Bronchial epithelial cell (primary cell): ENCODE measurements at regions not wholly inside any gene's neighbourhood (a gene's known extent, or its start where the extent isn't known, plus 50 kb on each side); places are given as distances from the start of the nearest gene placed in this dataset.

Experiments
- DNase-seq: peaks from one replicate; pipeline ENCODE4 v3.0.0-alpha.2; 2010; ENCODE audit warnings: low read depth
- FAIRE-seq: peaks from 2 replicates; lab custom pipeline; 2011; peaks lifted over from hg19 to GRCh38; lab: Jason Lieb, UNC
- H3K27me3 ChIP-seq: 2 replicates; pipeline ENCODE4 v1.5.1; 2011; ENCODE audit warnings: low read length; ENCODE audit not compliant: control insufficient read depth, insufficient read depth
- H3K36me3 ChIP-seq: 2 replicates; pipeline ENCODE4 v1.5.1; 2011; ENCODE audit warnings: low read length; ENCODE audit not compliant: control insufficient read depth, insufficient read depth
- H3K4me3 ChIP-seq: 2 replicates; pipeline ENCODE4 v1.5.1; 2011; ENCODE audit warnings: mild to moderate bottlenecking, low read depth, low read length, control low read depth
- TF ChIP-seq, protein P1 (sequence below): IDR thresholded peaks from 2 replicates; pipeline ENCODE4 v1.5.1; 2011; ENCODE audit warnings: mild to moderate bottlenecking, moderate library complexity, low read length, control low read depth, inconsistent platforms; ENCODE audit not compliant: insufficient read depth, severe bottlenecking

DNA sequence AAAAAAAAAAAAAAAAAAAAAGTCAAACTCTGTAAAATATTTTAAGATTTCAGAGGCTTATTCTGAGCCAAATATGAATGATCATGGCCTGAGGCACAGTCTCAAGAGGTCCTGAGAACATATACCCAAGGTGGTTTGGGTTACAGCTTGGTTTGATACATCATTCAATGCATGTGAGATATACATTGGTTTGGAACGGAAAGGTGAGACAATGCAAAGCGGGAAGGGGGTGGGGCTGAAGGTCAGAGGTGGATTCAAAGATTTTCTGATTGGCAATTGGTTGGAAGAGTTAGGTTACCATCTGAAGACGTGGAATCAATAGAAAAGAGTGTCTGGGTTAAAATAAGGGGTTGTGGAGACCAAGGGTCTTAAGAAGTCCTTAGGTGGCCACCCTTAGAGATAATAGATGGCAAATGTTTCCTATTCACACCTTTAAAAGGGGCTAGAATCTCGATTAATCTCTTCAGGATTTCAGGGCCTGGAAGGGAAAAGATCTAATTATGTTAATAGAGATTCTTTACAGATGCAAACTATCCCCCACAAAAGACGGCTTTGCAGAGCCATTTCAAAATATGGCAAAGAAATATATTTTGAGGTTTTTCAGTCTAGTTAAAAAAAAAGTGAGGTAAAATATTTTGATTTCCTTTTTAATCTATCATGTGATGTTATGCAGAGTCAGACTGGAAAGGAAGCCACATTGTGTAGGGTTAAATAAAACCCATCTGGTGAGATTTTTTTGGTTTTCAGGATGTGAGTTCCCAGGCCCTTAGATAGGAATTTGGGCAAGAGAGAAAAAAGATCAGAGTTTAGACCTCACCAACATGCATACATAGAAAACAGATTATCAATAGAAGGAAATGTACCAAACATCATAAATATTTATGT, 173.8 kb upstream of the CNOT2 start:
- H3K4me3 ChIP-seq: no peak overlapping the region
- no peaks in the 10 kb centered on the region for H3K36me3 ChIP-seq
- DNase-seq (no peak), FAIRE-seq (no peak)
- TF ChIP-seq, protein P1, sequence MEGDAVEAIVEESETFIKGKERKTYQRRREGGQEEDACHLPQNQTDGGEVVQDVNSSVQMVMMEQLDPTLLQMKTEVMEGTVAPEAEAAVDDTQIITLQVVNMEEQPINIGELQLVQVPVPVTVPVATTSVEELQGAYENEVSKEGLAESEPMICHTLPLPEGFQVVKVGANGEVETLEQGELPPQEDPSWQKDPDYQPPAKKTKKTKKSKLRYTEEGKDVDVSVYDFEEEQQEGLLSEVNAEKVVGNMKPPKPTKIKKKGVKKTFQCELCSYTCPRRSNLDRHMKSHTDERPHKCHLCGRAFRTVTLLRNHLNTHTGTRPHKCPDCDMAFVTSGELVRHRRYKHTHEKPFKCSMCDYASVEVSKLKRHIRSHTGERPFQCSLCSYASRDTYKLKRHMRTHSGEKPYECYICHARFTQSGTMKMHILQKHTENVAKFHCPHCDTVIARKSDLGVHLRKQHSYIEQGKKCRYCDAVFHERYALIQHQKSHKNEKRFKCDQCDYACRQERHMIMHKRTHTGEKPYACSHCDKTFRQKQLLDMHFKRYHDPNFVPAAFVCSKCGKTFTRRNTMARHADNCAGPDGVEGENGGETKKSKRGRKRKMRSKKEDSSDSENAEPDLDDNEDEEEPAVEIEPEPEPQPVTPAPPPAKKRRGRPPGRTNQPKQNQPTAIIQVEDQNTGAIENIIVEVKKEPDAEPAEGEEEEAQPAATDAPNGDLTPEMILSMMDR: no peak
- no peaks in the 10 kb centered on the region for H3K27me3 ChIP-seq

DNA sequence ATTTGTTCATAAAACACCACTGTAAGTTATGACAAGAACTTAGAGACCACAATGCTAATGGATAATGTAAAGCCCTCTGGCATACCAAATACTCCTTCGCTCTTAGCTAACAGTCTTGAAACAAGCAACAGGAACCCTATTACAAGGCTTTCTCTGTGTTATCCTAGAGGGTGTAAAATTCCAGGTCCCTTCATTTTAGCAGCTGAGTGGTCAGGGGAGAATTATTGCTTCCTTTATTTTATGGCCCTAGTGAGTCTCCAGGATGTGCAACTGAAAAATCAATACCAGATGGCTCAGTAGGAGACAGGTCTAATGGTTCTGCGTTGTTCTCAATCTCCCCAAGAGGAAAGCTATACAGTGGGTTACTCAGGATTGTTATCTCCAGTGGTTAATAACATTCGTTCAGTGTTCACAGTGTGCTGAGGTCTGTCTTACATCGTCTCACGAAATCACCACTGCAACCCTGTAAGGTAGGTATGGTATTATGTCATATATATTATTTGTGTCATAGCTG, 172.7 kb upstream of the CNOT2 start:
- DNase-seq (no peak), FAIRE-seq (no peak)
- Histone ChIP-seq H3K36me3 (no peaks in the 10 kb centered on the region), H3K27me3 (no peaks in the 10 kb centered on the region), H3K4me3 (no peak overlapping the region)
- TF ChIP-seq, protein P1: no peak

DNA sequence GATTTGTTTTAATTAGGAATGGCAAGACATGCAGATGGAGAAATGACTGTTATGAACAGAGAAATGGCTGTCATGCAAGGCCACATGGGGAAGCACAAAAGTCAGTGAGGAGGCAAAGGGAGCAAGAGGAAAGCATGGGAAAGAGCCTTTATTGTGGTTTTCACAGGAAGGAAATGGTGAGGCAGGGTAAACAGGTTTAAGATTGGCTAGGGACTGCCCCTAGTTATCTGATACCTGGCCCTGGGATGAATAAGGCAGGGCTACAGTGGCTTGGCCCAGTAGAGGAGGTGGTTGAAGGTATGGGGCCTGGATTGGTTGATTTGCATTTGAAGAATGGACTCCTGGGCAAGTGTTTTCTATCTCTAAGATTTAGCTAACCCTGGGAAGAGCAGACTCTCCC, 168.7 kb upstream of the CNOT2 start:
- no peaks in the 10 kb centered on the region for H3K36me3 ChIP-seq
- FAIRE-seq (no peak), DNase-seq (peak; percentile 64)
- no peaks in the 10 kb centered on the region for H3K27me3 ChIP-seq
- no peak overlapping the region for H3K4me3 ChIP-seq
- TF ChIP-seq, protein P1: no peak

DNA sequence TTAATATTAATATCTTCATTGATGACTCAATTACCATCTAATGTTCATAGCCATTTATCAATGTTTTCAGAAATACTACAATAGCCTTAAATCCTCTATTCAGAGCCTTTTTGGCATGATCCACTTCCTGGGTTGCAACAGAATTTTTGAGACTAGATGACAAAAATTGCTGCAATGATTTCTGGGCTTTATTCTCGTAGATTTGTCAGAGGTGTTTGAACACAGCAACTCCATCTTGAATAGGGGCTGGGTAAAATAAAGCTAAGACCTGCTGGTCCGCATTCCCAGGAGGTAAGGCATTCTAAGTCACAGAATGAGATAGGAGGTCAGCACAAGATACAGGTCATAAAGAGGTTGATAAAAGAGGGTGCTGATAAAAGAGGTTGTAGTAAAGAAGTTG, 165.8 kb upstream of the CNOT2 start:
- no peaks in the 10 kb centered on the region for H3K36me3 ChIP-seq
- FAIRE-seq (no peak), DNase-seq (no peak)
- no peaks in the 10 kb centered on the region for H3K27me3 ChIP-seq
- TF ChIP-seq, protein P1: no peak
- H3K4me3 ChIP-seq: no peak overlapping the region

DNA sequence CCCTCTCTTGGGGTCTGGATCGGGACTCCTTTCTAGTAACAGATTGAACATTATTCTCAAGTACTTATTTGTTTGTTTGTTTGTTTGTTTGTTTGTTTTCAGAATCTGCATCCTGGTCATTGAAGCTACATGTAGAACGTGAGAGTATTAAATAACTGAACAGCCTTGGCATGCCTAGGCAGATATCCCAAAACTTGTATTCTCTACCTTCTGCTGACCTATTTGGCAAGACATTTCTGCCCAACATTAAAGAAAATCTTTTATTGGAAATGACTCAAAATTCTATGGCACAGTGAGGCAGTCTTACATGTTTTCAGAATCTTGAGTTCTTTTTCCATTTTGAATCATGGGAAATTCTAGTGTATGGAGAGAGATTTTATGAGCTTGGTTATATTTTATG, 165.1 kb upstream of the CNOT2 start:
- no peaks in the 10 kb centered on the region for H3K27me3 ChIP-seq
- FAIRE-seq: no peak
- no peak overlapping the region for H3K4me3 ChIP-seq
- DNase-seq: peak; percentile 68
- TF ChIP-seq, protein P1: no peak
- no peaks in the 10 kb centered on the region for H3K36me3 ChIP-seq
